Spleen (tissue), 11 donors: ENCODE measurements at regions not wholly inside any gene's neighbourhood (a gene's known extent, or its start where the extent isn't known, plus 50 kb on each side); places are given as distances from the start of the nearest gene placed in this dataset.

Experiments used
- DNase-seq: peaks from one replicate; pipeline ENCODE4 v3.0.0-alpha.2; 2020
- H3K27ac ChIP-seq, 8 donors: fragments of 200-600 bp; sonication (generic) in 7 of 8; 1 replicate in 4 of 8; 2 replicates in 4 of 8; pipeline versions ENCODE4 v1.5.0 to v1.8.0; 2016 to 2021; ENCODE audit warnings: inconsistent platforms in 4 of 8, mild to moderate bottlenecking in 4 of 8, moderate library complexity in 1 of 8
- H3K27me3 ChIP-seq, 7 donors: fragments of 200-600 bp; sonication (generic) in 6 of 7; replicated peaks in 1 of 7; 1 replicate in 4 of 7; 2 replicates in 3 of 7; pipeline versions ENCODE4 v1.5.0 to v1.8.0; 2016 to 2021; ENCODE audit warnings: inconsistent platforms in 3 of 7, mild to moderate bottlenecking in 1 of 7
- H3K36me3 ChIP-seq, 6 donors: fragments of 200-600 bp; sonication (generic) in 5 of 6; 1 replicate in 4 of 6; 2 replicates in 2 of 6; pipeline versions ENCODE4 v1.5.0 to v1.8.0; 2016 to 2021; ENCODE audit warnings: inconsistent platforms in 2 of 6
- H3K4me1 ChIP-seq, 6 donors: fragments of 200-600 bp; sonication (generic) in 5 of 6; 1 replicate in 3 of 6; 2 replicates in 3 of 6; pipeline versions ENCODE4 v1.5.0 to v1.8.0; 2016 to 2021; ENCODE audit warnings: inconsistent platforms in 3 of 6
- H3K4me3 ChIP-seq, 8 donors: fragments of 200-600 bp; sonication (generic) in 7 of 8; 1 replicate in 4 of 8; 2 replicates in 4 of 8; pipeline versions ENCODE4 v1.5.0 to v1.8.0; 2016 to 2021; ENCODE audit warnings: inconsistent platforms in 4 of 8, mild to moderate bottlenecking in 4 of 8, moderate library complexity in 2 of 8
- H3K9me3 ChIP-seq, 8 donors: fragments of 200-600 bp; sonication (generic) in 7 of 8; 1 replicate in 4 of 8; 2 replicates in 4 of 8; pipeline versions ENCODE4 v1.5.0 to v1.8.0; 2016 to 2021; ENCODE audit warnings: inconsistent platforms in 4 of 8
- CTCF ChIP-seq, 11 experiments: fragments of 200-600 bp in 7 of 11; fragments of 450-650 bp in 4 of 11; sonication (generic) in 4 of 11; IDR thresholded peaks in 8 of 11; conservative IDR thresholded peaks in 3 of 11; 1 replicate in 7 of 11; 2 replicates in 4 of 11; pipeline versions ENCODE4 v1.4.0 to v1.8.0; 2016 to 2021; ENCODE audit warnings: antibody characterized with exemption in 11 of 11, inconsistent platforms in 4 of 11, mild to moderate bottlenecking in 1 of 11
- POLR2A ChIP-seq, 3 donors: fragments of 450-650 bp; IDR thresholded peaks; one replicate each; pipeline ENCODE4 v1.5.1; 2017; ENCODE audit warnings: antibody characterized with exemption in 3 of 3, mild to moderate bottlenecking in 1 of 3
- POLR2AphosphoS5 ChIP-seq, 3 donors: sonication (generic); formaldehyde crosslinking; IDR thresholded peaks; one replicate each; pipeline ENCODE4 v1.5.1; 2017; ENCODE audit warnings: antibody characterized with exemption in 3 of 3
- WGBS, 5 donors: extraction: QIAGEN DNeasy Blood & Tissue Kit in 3 of 5; methylation state at CpG; one replicate each; pipeline versions ENCODE4 v1.1.5 to v1.1.7; 2013 to 2018; 5-methylcytosine and 5-hydroxymethylcytosine counted together
- intact Hi-C: fragments of 100-400 bp; cut with DNase I; formaldehyde crosslinking; loops from one replicate; pipeline ENCODE4 v1.15.0; 2023; ENCODE audit warnings: low total_unique reads
- donor health status: healthy with polysubstance abuse.
- donor health status: DM: no; HTN: no; CAD: no; lungs with moderate emphysema.
- donor health status: DM: no; HTN: no; CAD: no.
- donor health status: Bipolar disorder and iron deficiency.
- donor health status: healthy.
- donor health status: DM: no; HTN: no; CAD: no.
- donor health status: DM: yes; HTN: yes; CAD: no.

DNA sequence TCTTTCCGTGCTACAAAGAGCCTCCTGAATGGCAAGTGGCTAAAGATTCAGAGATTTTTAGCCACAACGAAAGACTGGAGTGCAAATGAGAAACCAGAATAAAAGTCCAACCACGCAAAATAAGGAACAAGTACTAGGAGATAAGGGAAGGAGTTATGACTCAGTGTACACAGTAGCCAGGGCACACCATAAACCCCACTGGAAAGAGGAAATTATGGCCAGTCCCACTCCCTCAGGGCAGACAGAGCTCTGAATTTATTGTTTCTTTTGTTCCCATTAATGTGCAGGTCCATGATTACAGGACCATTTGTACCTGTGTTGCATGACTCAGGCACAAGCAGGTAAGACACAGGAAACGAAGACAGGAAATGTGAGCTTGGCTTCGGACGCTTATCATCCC lies 150.3 kb upstream of the PREP start:
- WGBS, 5 donors, result 64 to 76% (median 72%) methylated on average over 6 of the region's 6 CpGs
- H3K4me1 ChIP-seq, result no peaks in the 10 kb centered on the region
- H3K27me3 ChIP-seq, result no peaks in the 10 kb centered on the region
- intact Hi-C loops, result no loop called here
- H3K27ac ChIP-seq, result no peak overlapping the region
- H3K9me3 ChIP-seq, result peaks cover 0 to 3% (median 0%) of the 10 kb centered on the region in 8 donors
- DNase-seq, result no peak
- TF ChIP-seq POLR2AphosphoS5 (IDR thresholded peaks at IDR 0.05) (no peak), CTCF (IDR thresholded peaks at IDR 0.05 in 8 of 11, conservative IDR thresholded peaks at IDR 0.05 in 3 of 11) (no peak), POLR2A (IDR thresholded peaks at IDR 0.05) (no peak)
- no peak overlapping the region for H3K4me3 ChIP-seq
- H3K36me3 ChIP-seq, result no peaks in the 10 kb centered on the region

DNA sequence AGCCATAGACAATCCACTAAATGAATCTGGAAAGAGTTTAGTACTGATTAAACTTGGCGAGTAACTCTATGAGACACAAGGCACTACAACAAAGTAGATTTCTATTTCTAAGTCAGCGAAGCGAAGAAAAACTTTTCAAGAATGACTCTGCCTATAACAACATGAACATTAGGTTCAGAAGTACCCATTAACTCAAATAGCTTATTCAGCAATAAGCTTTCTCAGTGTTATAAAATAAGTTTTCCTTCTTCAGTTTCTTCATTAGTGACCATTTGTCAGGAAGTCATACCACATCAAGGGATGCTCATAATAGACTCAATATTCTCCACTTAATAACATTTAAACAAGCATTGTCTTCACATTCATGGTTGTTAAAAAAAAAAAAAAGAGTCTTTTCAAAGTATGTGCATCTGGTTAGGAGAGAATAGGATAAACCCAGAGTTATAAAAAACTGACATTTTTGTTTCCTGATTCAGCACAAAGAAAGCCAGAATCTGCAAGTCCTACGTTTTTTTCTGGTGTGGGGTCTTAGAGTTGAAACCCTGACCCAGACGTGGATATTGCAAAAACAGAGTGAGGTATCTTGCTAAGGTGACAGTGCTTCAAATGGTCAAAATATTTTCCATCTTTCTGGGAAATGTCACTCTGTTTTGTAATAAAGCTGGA lies 148.2 kb upstream of the PREP start:
- WGBS, 5 donors, result 76 to 87% (median 84%) methylated on average over 5 of the region's 5 CpGs
- H3K36me3 ChIP-seq, result no peaks in the 10 kb centered on the region
- peaks cover 0 to 2% (median 0%) of the 10 kb centered on the region in 8 donors for H3K9me3 ChIP-seq
- TF ChIP-seq CTCF (IDR thresholded peaks at IDR 0.05 in 8 of 11, conservative IDR thresholded peaks at IDR 0.05 in 3 of 11) (no peak), POLR2A (IDR thresholded peaks at IDR 0.05) (no peak), POLR2AphosphoS5 (IDR thresholded peaks at IDR 0.05) (no peak)
- H3K27me3 ChIP-seq, result no peaks in the 10 kb centered on the region
- intact Hi-C loops, result no loop called here
- H3K4me3 ChIP-seq, result no peak overlapping the region
- H3K4me1 ChIP-seq, result no peaks in the 10 kb centered on the region
- no peak for DNase-seq
- no peak overlapping the region for H3K27ac ChIP-seq

GRCh38 chr6:105546754-105547153 lies 143.9 kb upstream of the PREP start:
- H3K27me3 ChIP-seq, result peaks cover 0 to 4% (median 0%) of the 10 kb centered on the region in 7 donors
- H3K36me3 ChIP-seq, result no peaks in the 10 kb centered on the region
- TF ChIP-seq POLR2AphosphoS5 (IDR thresholded peaks at IDR 0.05) (no peak), CTCF (IDR thresholded peaks at IDR 0.05 in 8 of 11, conservative IDR thresholded peaks at IDR 0.05 in 3 of 11) (no peak), POLR2A (IDR thresholded peaks at IDR 0.05) (no peak)
- no peaks in the 10 kb centered on the region for H3K9me3 ChIP-seq
- no peak overlapping the region for H3K27ac ChIP-seq
- no peak overlapping the region for H3K4me3 ChIP-seq
- no peak for DNase-seq
- WGBS, 5 donors, result 60 to 80% (median 78%) methylated on average over 2 of the region's 2 CpGs
- H3K4me1 ChIP-seq, result no peaks in the 10 kb centered on the region
- intact Hi-C loops, result no loop called here

GRCh38 chr6:105545947-105546731 lies 143.3 kb upstream of the PREP start:
- Histone ChIP-seq H3K27ac (no peak overlapping the region), H3K9me3 (no peaks in the 10 kb centered on the region), H3K36me3 (no peaks in the 10 kb centered on the region), H3K4me1 (no peaks in the 10 kb centered on the region), H3K4me3 (no peak overlapping the region), H3K27me3 (peaks cover 0 to 4% (median 0%) of the 10 kb centered on the region in 7 donors)
- WGBS, 5 donors, result 59 to 76% (median 67%) methylated on average over 11 of the region's 11 CpGs
- intact Hi-C loops, result no loop called here
- DNase-seq, result no peak
- TF ChIP-seq POLR2AphosphoS5 (IDR thresholded peaks at IDR 0.05) (no peak), CTCF (IDR thresholded peaks at IDR 0.05 in 8 of 11, conservative IDR thresholded peaks at IDR 0.05 in 3 of 11) (no peak), POLR2A (IDR thresholded peaks at IDR 0.05) (no peak)
